Keratinocyte (primary cell): ENCODE measurements at regions not wholly inside any gene's neighbourhood (a gene's known extent, or its start where the extent isn't known, plus 50 kb on each side); places are given as distances from the start of the nearest gene placed in this dataset.

Experiments
- DNase-seq: peaks from one replicate; pipeline ENCODE4 v3.0.0-alpha.2; 2011; ENCODE audit warnings: low read depth, missing footprints, low spot score
- FAIRE-seq: peaks from 2 replicates; lab custom pipeline; 2011; peaks lifted over from hg19 to GRCh38; lab: Jason Lieb, UNC
- H2AFZ ChIP-seq: 2 replicates; pipeline ENCODE4 v1.6.0; 2012; ENCODE audit warnings: low read length, control low read depth, inconsistent platforms; ENCODE audit not compliant: control insufficient read depth
- H3K27ac ChIP-seq: 2 replicates; pipeline ENCODE4 v1.5.1; 2011; ENCODE audit warnings: low read length; ENCODE audit not compliant: control insufficient read depth, insufficient read depth
- H3K27me3 ChIP-seq: 3 replicates; pipeline ENCODE4 v1.6.0; 2011; ENCODE audit warnings: low read length; ENCODE audit not compliant: control insufficient read depth, insufficient read depth; ENCODE audit errors: extremely low read depth
- H3K36me3 ChIP-seq, 2 experiments: 2 replicates in 1 of 2; 3 replicates in 1 of 2; pipeline ENCODE4 v1.5.1; 2011; ENCODE audit warnings: low read length in 2 of 2, mild to moderate bottlenecking in 1 of 2; ENCODE audit not compliant: control insufficient read depth in 2 of 2, insufficient read depth in 2 of 2; ENCODE audit errors: extremely low read depth in 1 of 2
- H3K4me1 ChIP-seq: 3 replicates; pipeline ENCODE4 v1.5.1; 2011; ENCODE audit warnings: low read length; ENCODE audit not compliant: control insufficient read depth, insufficient read depth; ENCODE audit errors: extremely low read depth
- H3K4me2 ChIP-seq: 3 replicates; pipeline ENCODE4 v1.6.0; 2011; ENCODE audit warnings: low read depth, low read length; ENCODE audit not compliant: control insufficient read depth, insufficient read depth; ENCODE audit errors: extremely low read depth
- H3K4me3 ChIP-seq, 3 experiments: fragments of 200-600 bp in 1 of 3; sonication (generic) in 1 of 3; 2 replicates in 2 of 3; 3 replicates in 1 of 3; pipeline ENCODE4 v1.5.1; 2011 to 2016; ENCODE audit warnings: low read length in 3 of 3, mild to moderate bottlenecking in 3 of 3, control low read depth in 2 of 3, inconsistent platforms in 1 of 3, low read depth in 1 of 3, mixed read lengths in 1 of 3, mixed run types in 1 of 3, moderate library complexity in 1 of 3; ENCODE audit not compliant: control insufficient read depth in 2 of 3, insufficient read depth in 2 of 3; ENCODE audit errors: extremely low read depth in 1 of 3
- H3K79me2 ChIP-seq: 2 replicates; pipeline ENCODE4 v1.6.0; 2012; ENCODE audit warnings: low read length; ENCODE audit not compliant: control insufficient read depth, insufficient read depth
- H3K9ac ChIP-seq: 3 replicates; pipeline ENCODE4 v1.6.0; 2011; ENCODE audit warnings: low read length; ENCODE audit not compliant: control insufficient read depth, insufficient read depth; ENCODE audit errors: extremely low read depth
- H3K9me1 ChIP-seq: 3 replicates; pipeline ENCODE4 v1.6.0; 2011; ENCODE audit warnings: low read length; ENCODE audit not compliant: control insufficient read depth, insufficient read depth; ENCODE audit errors: extremely low read depth
- H3K9me3 ChIP-seq: 2 replicates; pipeline ENCODE4 v1.5.1; 2012; ENCODE audit warnings: low read depth, low read length; ENCODE audit not compliant: control insufficient read depth
- H4K20me1 ChIP-seq: 3 replicates; pipeline ENCODE4 v1.6.0; 2011; ENCODE audit warnings: low read length; ENCODE audit not compliant: control insufficient read depth, insufficient read depth; ENCODE audit errors: extremely low read depth
- EZH2 ChIP-seq: IDR thresholded peaks from one replicate; pipeline ENCODE4 v1.6.1; 2012; ENCODE audit warnings: inconsistent platforms, mild to moderate bottlenecking, low read length, moderate library complexity
- dilution Hi-C: fragments of 300-500 bp; cut with MboI; formaldehyde crosslinking; loops from one replicate; pipeline ENCODE4 v1.7.0; 2020; ENCODE audit warnings: low sequenced_read_pairs; ENCODE audit not compliant: extremely low pct_ligation_motif_present
- TF ChIP-seq, protein P1 (sequence below), 3 experiments: IDR thresholded peaks in 1 of 3; conservative IDR thresholded peaks in 1 of 3; optimal IDR thresholded peaks in 1 of 3; 2 replicates in 2 of 3; 3 replicates in 1 of 3; pipeline versions ENCODE3 to v1.5.1; 2011; ENCODE audit warnings: low read length in 3 of 3, mild to moderate bottlenecking in 3 of 3, moderate library complexity in 2 of 3, control low read depth in 1 of 3, inconsistent platforms in 1 of 3; ENCODE audit not compliant: insufficient read depth in 2 of 3; ENCODE audit errors: extremely low read depth in 1 of 3

DNA sequence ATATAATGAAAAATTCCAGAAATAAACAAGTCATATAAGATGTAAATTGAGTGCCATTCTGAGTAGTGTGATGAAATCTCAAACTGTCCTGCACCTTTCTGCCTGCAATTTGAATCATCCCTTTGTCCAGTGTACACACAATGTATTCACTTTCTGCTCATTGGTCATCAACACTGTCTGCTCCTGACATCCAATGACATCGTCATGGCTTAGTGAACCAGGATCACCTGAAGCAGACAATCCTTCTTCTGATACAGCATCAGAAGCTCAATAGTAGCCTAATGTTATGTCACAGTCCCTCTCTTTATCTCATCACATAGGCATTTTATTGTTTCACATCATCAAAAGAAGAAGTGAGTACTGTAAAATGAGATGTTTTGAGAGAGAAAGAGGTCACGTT lies 366.3 kb downstream of the RFPL4B start:
- dilution Hi-C loops: no loop called here
- no peaks in the 10 kb centered on the region for H4K20me1 ChIP-seq

DNA sequence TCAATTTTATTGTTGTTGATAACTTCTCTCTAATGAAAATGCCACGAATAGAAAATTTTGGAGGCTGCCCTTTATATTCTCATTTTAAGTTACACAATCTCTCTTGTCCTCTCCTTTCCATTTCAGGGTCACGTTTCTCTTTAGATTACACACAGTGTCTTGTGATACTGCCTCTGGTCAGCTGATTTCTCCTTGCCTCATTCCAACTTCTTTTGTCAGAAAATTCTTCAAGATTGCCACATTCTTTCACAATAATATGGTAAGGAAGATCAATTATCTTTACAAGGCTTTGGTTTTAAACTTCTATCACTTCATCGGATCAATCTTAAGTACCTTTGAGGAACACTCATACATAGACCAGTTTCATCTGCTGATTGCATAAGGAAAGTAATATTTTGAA lies 370.3 kb downstream of the RFPL4B start:
- Histone ChIP-seq H3K36me3 (no peaks in the 10 kb centered on the region), H4K20me1 (no peaks in the 10 kb centered on the region), H3K4me1 (no peaks in the 10 kb centered on the region), H3K79me2 (no peaks in the 10 kb centered on the region), H3K9me1 (no peaks in the 10 kb centered on the region), H3K27me3 (no peaks in the 10 kb centered on the region), H3K9me3 (no peaks in the 10 kb centered on the region), H2AFZ (no peak overlapping the region), H3K27ac (no peak overlapping the region), H3K4me3 (no peak overlapping the region), H3K9ac (no peak overlapping the region), H3K4me2 (no peak overlapping the region)
- no peak for FAIRE-seq
- TF ChIP-seq, protein P1, sequence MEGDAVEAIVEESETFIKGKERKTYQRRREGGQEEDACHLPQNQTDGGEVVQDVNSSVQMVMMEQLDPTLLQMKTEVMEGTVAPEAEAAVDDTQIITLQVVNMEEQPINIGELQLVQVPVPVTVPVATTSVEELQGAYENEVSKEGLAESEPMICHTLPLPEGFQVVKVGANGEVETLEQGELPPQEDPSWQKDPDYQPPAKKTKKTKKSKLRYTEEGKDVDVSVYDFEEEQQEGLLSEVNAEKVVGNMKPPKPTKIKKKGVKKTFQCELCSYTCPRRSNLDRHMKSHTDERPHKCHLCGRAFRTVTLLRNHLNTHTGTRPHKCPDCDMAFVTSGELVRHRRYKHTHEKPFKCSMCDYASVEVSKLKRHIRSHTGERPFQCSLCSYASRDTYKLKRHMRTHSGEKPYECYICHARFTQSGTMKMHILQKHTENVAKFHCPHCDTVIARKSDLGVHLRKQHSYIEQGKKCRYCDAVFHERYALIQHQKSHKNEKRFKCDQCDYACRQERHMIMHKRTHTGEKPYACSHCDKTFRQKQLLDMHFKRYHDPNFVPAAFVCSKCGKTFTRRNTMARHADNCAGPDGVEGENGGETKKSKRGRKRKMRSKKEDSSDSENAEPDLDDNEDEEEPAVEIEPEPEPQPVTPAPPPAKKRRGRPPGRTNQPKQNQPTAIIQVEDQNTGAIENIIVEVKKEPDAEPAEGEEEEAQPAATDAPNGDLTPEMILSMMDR (optimal IDR thresholded peaks at IDR 0.05 in 1 of 3, IDR thresholded peaks at IDR 0.05 in 1 of 3, conservative IDR thresholded peaks at IDR 0.05 in 1 of 3; ENCODE audit: extremely low read depth in 1 of 3, insufficient read depth in 2 of 3, low read length in 3 of 3): no peak
- TF ChIP-seq EZH2: no peak
- dilution Hi-C loops: no loop called here
- no peak for DNase-seq

More for the DNA sequence above, 366.3 kb downstream of the RFPL4B start:
- TF ChIP-seq EZH2: no peak
- TF ChIP-seq, protein P1 (optimal IDR thresholded peaks at IDR 0.05 in 1 of 3, IDR thresholded peaks at IDR 0.05 in 1 of 3, conservative IDR thresholded peaks at IDR 0.05 in 1 of 3; ENCODE audit: extremely low read depth in 1 of 3, insufficient read depth in 2 of 3, low read length in 3 of 3): no peak
- Histone ChIP-seq H3K9me1 (no peaks in the 10 kb centered on the region), H3K79me2 (no peaks in the 10 kb centered on the region), H3K9ac (no peak overlapping the region), H3K4me2 (no peak overlapping the region), H3K36me3 (no peaks in the 10 kb centered on the region), H3K9me3 (no peaks in the 10 kb centered on the region), H3K4me3 (no peak overlapping the region), H2AFZ (peak overlapping the region; percentile 6), H3K27ac (no peak overlapping the region), H3K27me3 (no peaks in the 10 kb centered on the region), H3K4me1 (no peaks in the 10 kb centered on the region)
- no peak for DNase-seq
- FAIRE-seq: no peak
